OCI-LY3 (cell line): ENCODE measurements at regions not wholly inside any gene's neighbourhood (a gene's known extent, or its start where the extent isn't known, plus 50 kb on each side); places are given as distances from the start of the nearest gene placed in this dataset.
"Not testable (repeated sequence)": the region's sequence is repeated elsewhere in the genome, so short reads cannot be mapped to it uniquely, and the experiment has no call there.

Experiments
- H2AFZ ChIP-seq: fragments of 200-600, 300-600 bp; shearing (Covaris generic); 2 replicates; pipeline ENCODE4 v1.6.0; 2014; ENCODE audit warnings: antibody characterized with exemption, low read depth, low read length
- H3K27ac ChIP-seq: fragments of 200-600, 300-600 bp; sonication (generic); 2 replicates; pipeline ENCODE4 v1.5.1; 2014; ENCODE audit warnings: mild to moderate bottlenecking, low read length, moderate library complexity, mixed read lengths
- H3K27me3 ChIP-seq: fragments of 200-600, 300-600 bp; sonication (generic); 2 replicates; pipeline ENCODE4 v1.6.1; 2014; ENCODE audit warnings: low read depth, low read length, mixed read lengths
- H3K36me3 ChIP-seq: fragments of 200-600, 300-600 bp; sonication (generic); replicated peaks from 2 replicates; pipeline ENCODE3; 2014; ENCODE audit warnings: low read depth, low read length, mixed read lengths
- H3K4me1 ChIP-seq: fragments of 300-600, 200-600 bp; sonication (generic); 2 replicates; pipeline ENCODE4 v1.6.1; 2014; ENCODE audit warnings: low read length, mixed read lengths
- H3K4me2 ChIP-seq: fragments of 200-600, 300-600 bp; sonication (generic); 2 replicates; pipeline ENCODE4 v1.6.1; 2014; ENCODE audit warnings: low read length, mixed read lengths
- H3K4me3 ChIP-seq: fragments of 300-600, 200-600 bp; sonication (generic); 2 replicates; pipeline ENCODE4 v1.5.1; 2014; ENCODE audit warnings: antibody characterized with exemption, mild to moderate bottlenecking, low read length, moderate library complexity
- H3K79me2 ChIP-seq: fragments of 300-600, 200-600 bp; shearing (Covaris generic); 2 replicates; pipeline ENCODE4 v1.6.1; 2014; ENCODE audit warnings: mild to moderate bottlenecking, low read length, mixed read lengths
- H3K9ac ChIP-seq: fragments of 300-600, 200-600 bp; shearing (Covaris generic); 2 replicates; pipeline ENCODE4 v1.6.0; 2014; ENCODE audit warnings: mild to moderate bottlenecking, low read length, moderate library complexity
- H3K9me3 ChIP-seq: fragments of 200-600, 300-600 bp; shearing (Covaris generic); 2 replicates; pipeline ENCODE4 v1.6.1; 2014; ENCODE audit warnings: low read length, mixed read lengths; ENCODE audit not compliant: insufficient read depth
- H4K20me1 ChIP-seq: fragments of 200-600, 300-600 bp; sonication (generic); 2 replicates; pipeline ENCODE4 v1.6.1; 2016; ENCODE audit warnings: low read length, mixed read lengths; ENCODE audit not compliant: insufficient read depth
- CTCF ChIP-seq: fragments of 200-600, 300-600 bp; sonication (generic); IDR thresholded peaks from 2 replicates; pipeline ENCODE4 v1.5.1; 2014; ENCODE audit warnings: antibody characterized with exemption, low read length, low read depth
- EZH2phosphoT487 ChIP-seq: fragments of 200-600 bp; shearing (Covaris generic); IDR thresholded peaks from 2 replicates; pipeline ENCODE4 v1.6.1; 2018; ENCODE audit warnings: antibody characterized with exemption, mixed run types, low read depth

GRCh38 chr1:65606426-65606825 lies 186.0 kb downstream of the LEPR start:
- TF ChIP-seq CTCF, result no peak
- TF ChIP-seq EZH2phosphoT487, result no peak
- H3K27me3 ChIP-seq, result no peaks in the 10 kb centered on the region
- H3K4me3 ChIP-seq, result no peak overlapping the region
- no peaks in the 10 kb centered on the region for H3K79me2 ChIP-seq
- no peaks in the 10 kb centered on the region for H3K4me1 ChIP-seq
- H3K27ac ChIP-seq, result no peak overlapping the region
- no peak overlapping the region for H3K4me2 ChIP-seq
- no peaks in the 10 kb centered on the region for H3K9me3 ChIP-seq
- H3K36me3 ChIP-seq, result no peaks in the 10 kb centered on the region
- no peak overlapping the region for H3K9ac ChIP-seq
- no peak overlapping the region for H2AFZ ChIP-seq
- H4K20me1 ChIP-seq, result no peaks in the 10 kb centered on the region

- H3K27me3 ChIP-seq, result no peaks in the 10 kb centered on the region
- H3K9me3 ChIP-seq, result no peaks in the 10 kb centered on the region
- H3K4me2 ChIP-seq, result no peak overlapping the region
- H3K4me1 ChIP-seq, result no peaks in the 10 kb centered on the region
- no peak overlapping the region for H3K9ac ChIP-seq
- H3K36me3 ChIP-seq, result no peaks in the 10 kb centered on the region
- H2AFZ ChIP-seq, result no peak overlapping the region
- H4K20me1 ChIP-seq, result no peaks in the 10 kb centered on the region
- TF ChIP-seq CTCF (no peak), EZH2phosphoT487 (no peak)
- H3K27ac ChIP-seq, result no peak overlapping the region
- H3K4me3 ChIP-seq, result no peak overlapping the region
- no peaks in the 10 kb centered on the region for H3K79me2 ChIP-seq
Measured at GRCh38 chr1:65613884-65614283, 178.8 kb upstream of the PDE4B start.

- TF ChIP-seq CTCF (no peak), EZH2phosphoT487 (no peak)
- Histone ChIP-seq H3K36me3 (no peaks in the 10 kb centered on the region), H3K9ac (no peak overlapping the region), H3K27ac (no peak overlapping the region), H3K4me3 (no peak overlapping the region), H3K4me1 (no peaks in the 10 kb centered on the region), H3K27me3 (no peaks in the 10 kb centered on the region), H2AFZ (no peak overlapping the region), H3K9me3 (no peaks in the 10 kb centered on the region), H3K4me2 (no peak overlapping the region), H3K79me2 (no peaks in the 10 kb centered on the region), H4K20me1 (no peaks in the 10 kb centered on the region)
Measured at GRCh38 chr1:65615859-65616258, 176.8 kb upstream of the PDE4B start.

GRCh38 chr1:65621721-65622120 lies 171.0 kb upstream of the PDE4B start:
- H3K27ac ChIP-seq, H3K36me3 ChIP-seq, H3K4me1 ChIP-seq, H3K4me2 ChIP-seq, H3K9me3 ChIP-seq, H2AFZ ChIP-seq, H4K20me1 ChIP-seq, H3K79me2 ChIP-seq, H3K27me3 ChIP-seq, H3K4me3 ChIP-seq, H3K9ac ChIP-seq: not testable (repeated sequence)

GRCh38 chr1:65623895-65624294 lies 168.8 kb upstream of the PDE4B start:
- Histone ChIP-seq H3K4me2 (no peak overlapping the region), H3K27ac (no peak overlapping the region), H4K20me1 (no peaks in the 10 kb centered on the region), H3K9me3 (no peaks in the 10 kb centered on the region), H3K4me1 (no peaks in the 10 kb centered on the region), H3K4me3 (no peak overlapping the region), H3K36me3 (no peaks in the 10 kb centered on the region), H3K9ac (no peak overlapping the region), H2AFZ (no peak overlapping the region), H3K27me3 (no peaks in the 10 kb centered on the region), H3K79me2 (no peaks in the 10 kb centered on the region)
- no peak for TF ChIP-seq EZH2phosphoT487
- TF ChIP-seq CTCF, result no peak
